ENCODE measurements at regions not wholly inside any gene's neighbourhood (a gene's known extent, or its start where the extent isn't known, plus 50 kb on each side); places are given as distances from the start of the nearest gene placed in this dataset.

GRCh38 chr6:23630726-23631635, 495.0 kb upstream of the NRSN1 start:
- TF ChIP-seq CTCF (IDR thresholded peaks at IDR 0.05; ENCODE audit: low read depth, low read length, missing control alignments): no peak
- no peaks in the 10 kb centered on the region for H3K36me3 ChIP-seq (replicated peaks)
- H3K27me3 ChIP-seq (replicated peaks): no peaks in the 10 kb centered on the region
- DNase-seq: no peak
- in situ Hi-C loops (cut with HindIII; ENCODE audit: low pct_ligation_motif_present, low sequenced_read_pairs): no loop called here
- H3K4me3 ChIP-seq (ENCODE audit: low read depth, low read length): no peak overlapping the region
- H3K27ac ChIP-seq: no peak overlapping the region

GRCh38 chr6:23633996-23634395, 492.0 kb upstream of the NRSN1 start:
- H3K27me3 ChIP-seq (replicated peaks): no peaks in the 10 kb centered on the region
- H3K27ac ChIP-seq: no peak overlapping the region
- TF ChIP-seq CTCF (IDR thresholded peaks at IDR 0.05; ENCODE audit: low read depth, low read length, missing control alignments): no peak
- no peak for DNase-seq
- H3K36me3 ChIP-seq (replicated peaks): no peaks in the 10 kb centered on the region
- in situ Hi-C loops (cut with HindIII; ENCODE audit: low pct_ligation_motif_present, low sequenced_read_pairs): no loop called here
- H3K4me3 ChIP-seq (ENCODE audit: low read depth, low read length): no peak overlapping the region

- H3K27ac ChIP-seq: no peak overlapping the region
- DNase-seq: no peak
Measured at GRCh38 chr6:23635150-23635549, 490.9 kb upstream of the NRSN1 start.

GRCh38 chr6:23637296-23637695, 488.7 kb upstream of the NRSN1 start:
- in situ Hi-C loops (cut with HindIII; ENCODE audit: low pct_ligation_motif_present, low sequenced_read_pairs): no loop called here
- no peaks in the 10 kb centered on the region for H3K27me3 ChIP-seq (replicated peaks)
- no peak overlapping the region for H3K4me3 ChIP-seq (ENCODE audit: low read depth, low read length)
- no peaks in the 10 kb centered on the region for H3K36me3 ChIP-seq (replicated peaks)
- H3K27ac ChIP-seq: no peak overlapping the region
- TF ChIP-seq CTCF (IDR thresholded peaks at IDR 0.05; ENCODE audit: low read depth, low read length, missing control alignments): no peak
- no peak for DNase-seq

More at GRCh38 chr6:23635150-23635549, 490.9 kb upstream of the NRSN1 start:
- Histone ChIP-seq H3K27me3 (replicated peaks) (no peaks in the 10 kb centered on the region), H3K4me3 (ENCODE audit: low read depth, low read length) (no peak overlapping the region), H3K36me3 (replicated peaks) (no peaks in the 10 kb centered on the region)
- no peak for TF ChIP-seq CTCF (IDR thresholded peaks at IDR 0.05; ENCODE audit: low read depth, low read length, missing control alignments)
- in situ Hi-C loops (cut with HindIII; ENCODE audit: low pct_ligation_motif_present, low sequenced_read_pairs): no loop called here

GRCh38 chr6:23642849-23643248, 483.2 kb upstream of the NRSN1 start:
- Histone ChIP-seq H3K4me3 (ENCODE audit: low read depth, low read length) (no peak overlapping the region), H3K27me3 (replicated peaks) (no peaks in the 10 kb centered on the region), H3K36me3 (replicated peaks) (no peaks in the 10 kb centered on the region), H3K27ac (no peak overlapping the region)
- in situ Hi-C loops (cut with HindIII; ENCODE audit: low pct_ligation_motif_present, low sequenced_read_pairs): no loop called here
- DNase-seq: no peak
- no peak for TF ChIP-seq CTCF (IDR thresholded peaks at IDR 0.05; ENCODE audit: low read depth, low read length, missing control alignments)
